Coronary artery (tissue), 2 donors: ENCODE measurements at regions not wholly inside any gene's neighbourhood (a gene's known extent, or its start where the extent isn't known, plus 50 kb on each side); places are given as distances from the start of the nearest gene placed in this dataset.
"Not testable (repeated sequence)": the region's sequence is repeated elsewhere in the genome, so short reads cannot be mapped to it uniquely, and the experiment has no call there.

ENCODE experiments used
- DNase-seq: peaks from one replicate; pipeline ENCODE4 v3.0.0-alpha.2; 2017; ENCODE audit warnings: low spot score
- H3K27ac ChIP-seq, 2 donors: fragments of 200-600 bp; sonication (generic); one replicate each; pipeline ENCODE4 v1.5.1; 2016 to 2019
- H3K4me3 ChIP-seq: fragments of 200-600 bp; sonication (generic); 2 replicates; pipeline ENCODE4 v1.5.1; 2016; ENCODE audit warnings: mild to moderate bottlenecking, moderate library complexity
- CTCF ChIP-seq: fragments of 200-600 bp; sonication (generic); IDR thresholded peaks from one replicate; pipeline ENCODE4 v1.5.1; 2019; ENCODE audit warnings: antibody characterized with exemption

- H3K4me3 ChIP-seq = no peak overlapping the region
- no peak for DNase-seq
- TF ChIP-seq CTCF = no peak
- no peak overlapping the region for H3K27ac ChIP-seq
These were observed 137.6 kb upstream of the PEG3 start for GRCh38 chr19:56978023-56978565.

DNA sequence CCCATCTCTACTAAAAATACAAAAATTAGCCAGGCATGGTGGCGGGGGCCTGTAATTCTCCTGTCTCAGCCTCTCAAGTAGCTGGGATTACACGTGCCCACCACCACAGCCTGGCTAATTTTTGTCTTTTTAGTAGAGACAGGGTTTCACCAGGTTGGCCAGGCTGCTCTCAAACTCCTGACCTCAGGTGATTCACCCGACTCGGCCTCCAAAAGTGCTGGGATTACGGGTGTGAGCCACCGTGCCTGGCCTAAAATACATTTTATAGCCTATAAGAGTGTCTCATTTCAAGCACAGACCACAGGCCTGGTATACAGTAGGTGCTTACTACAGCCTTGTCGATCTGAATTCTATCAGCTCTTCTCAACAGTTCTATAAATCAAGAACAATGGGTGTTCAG is 139.5 kb upstream of the USP29 start:
- DNase-seq, H3K27ac ChIP-seq, H3K4me3 ChIP-seq: not testable (repeated sequence)

DNA sequence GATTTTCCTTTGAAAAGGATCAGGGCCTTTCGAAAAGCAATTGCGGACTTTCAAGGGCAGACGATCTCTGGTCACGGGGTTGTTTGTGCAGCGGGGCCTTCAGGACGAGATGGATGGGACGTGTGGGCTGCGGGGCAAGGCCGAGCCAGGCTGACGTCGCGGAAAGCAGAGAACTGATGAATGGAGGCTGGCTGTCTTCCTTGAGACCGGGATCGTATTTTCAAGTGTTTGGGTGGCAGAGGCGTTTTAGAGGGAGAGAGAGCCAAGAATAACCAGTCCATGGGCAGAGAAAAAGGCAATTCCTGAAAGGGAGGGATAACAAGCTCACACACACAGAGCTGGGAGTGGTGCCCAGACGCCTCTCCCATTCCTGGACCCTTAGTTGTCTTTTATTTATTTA is 138.9 kb upstream of the USP29 start:
- Histone ChIP-seq H3K4me3 (no peak overlapping the region), H3K27ac (no peak overlapping the region)
- DNase-seq = no peak
- no peak for TF ChIP-seq CTCF

- DNase-seq = not testable (repeated sequence)
These were observed 138.3 kb upstream of the USP29 start for GRCh38 chr19:56981440-56981839.

DNA sequence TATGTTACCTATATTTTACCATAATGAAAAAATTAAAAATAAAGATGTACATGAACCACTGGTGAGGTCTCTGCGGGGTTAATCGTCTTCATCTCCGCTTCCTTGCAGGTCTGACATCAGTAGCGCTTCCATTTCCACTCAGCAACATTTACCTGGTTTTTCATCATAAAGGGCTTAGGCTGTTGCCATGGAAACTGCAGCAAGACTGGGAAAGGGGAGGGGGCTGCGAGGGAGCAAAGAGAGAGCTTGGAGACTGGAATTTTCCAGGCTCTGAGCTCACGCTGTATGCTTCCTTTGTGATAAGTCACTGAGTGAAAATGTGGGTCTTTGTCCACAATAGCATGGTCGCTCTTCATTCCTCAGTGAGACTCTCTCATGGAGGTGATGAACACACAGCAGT is 136.6 kb upstream of the USP29 start:
- DNase-seq = no peak
- H3K27ac ChIP-seq = no peak overlapping the region
- TF ChIP-seq CTCF = no peak
- H3K4me3 ChIP-seq = no peak overlapping the region

More at GRCh38 chr19:56981440-56981839, 138.3 kb upstream of the USP29 start:
- H3K4me3 ChIP-seq, H3K27ac ChIP-seq: not testable (repeated sequence)

DNA sequence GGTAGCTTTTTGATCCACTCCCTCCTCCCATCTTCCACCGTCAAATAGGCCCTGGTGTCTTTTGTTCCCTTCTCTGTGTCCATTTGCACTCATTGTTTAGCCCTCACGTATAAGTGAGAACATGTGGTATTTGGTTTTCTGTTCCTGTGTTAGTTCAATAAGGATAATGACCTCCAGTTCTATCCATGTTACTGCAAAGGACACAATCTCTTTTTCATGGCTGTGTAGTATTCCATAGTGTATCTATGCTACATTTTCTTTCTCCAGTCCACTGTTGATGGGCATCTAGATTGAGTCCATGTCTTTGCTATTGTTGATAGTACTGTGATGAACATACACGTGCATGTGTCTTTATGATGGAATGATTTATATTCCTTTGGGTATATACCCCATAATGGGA is 136.0 kb upstream of the USP29 start:
- no peak for DNase-seq
- Histone ChIP-seq H3K27ac (no peak overlapping the region), H3K4me3 (no peak overlapping the region)
- no peak for TF ChIP-seq CTCF

- Histone ChIP-seq H3K27ac (no peak overlapping the region), H3K4me3 (no peak overlapping the region)
- no peak for DNase-seq
- TF ChIP-seq CTCF = no peak
These were observed 133.4 kb upstream of the USP29 start for GRCh38 chr19:56986386-56986785.

DNA sequence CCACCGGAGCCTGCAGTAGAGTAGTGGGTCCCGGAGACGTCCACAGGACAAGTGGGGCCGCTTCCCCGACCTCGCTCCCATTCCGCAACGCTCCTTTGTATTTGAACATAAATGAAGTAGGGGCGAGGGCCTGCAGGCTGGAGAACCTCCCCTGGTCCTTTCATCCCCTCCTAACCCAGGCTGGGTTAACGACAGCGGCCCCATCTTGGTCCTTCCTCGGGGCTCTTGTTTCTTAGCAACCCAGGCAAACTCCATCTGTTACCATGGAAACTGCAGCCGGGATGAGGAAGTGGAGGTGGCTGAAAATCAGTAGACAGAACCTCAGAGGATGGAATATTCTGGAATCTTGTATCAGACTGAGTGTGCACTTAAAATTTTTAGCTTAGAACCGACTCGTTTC is 132.6 kb upstream of the USP29 start:
- H3K27ac ChIP-seq = no peak overlapping the region
- DNase-seq = no peak
- no peak overlapping the region for H3K4me3 ChIP-seq
- TF ChIP-seq CTCF = no peak
